ENCODE measurements at regions not wholly inside any gene's neighbourhood (a gene's known extent, or its start where the extent isn't known, plus 50 kb on each side); places are given as distances from the start of the nearest gene placed in this dataset.

DNA sequence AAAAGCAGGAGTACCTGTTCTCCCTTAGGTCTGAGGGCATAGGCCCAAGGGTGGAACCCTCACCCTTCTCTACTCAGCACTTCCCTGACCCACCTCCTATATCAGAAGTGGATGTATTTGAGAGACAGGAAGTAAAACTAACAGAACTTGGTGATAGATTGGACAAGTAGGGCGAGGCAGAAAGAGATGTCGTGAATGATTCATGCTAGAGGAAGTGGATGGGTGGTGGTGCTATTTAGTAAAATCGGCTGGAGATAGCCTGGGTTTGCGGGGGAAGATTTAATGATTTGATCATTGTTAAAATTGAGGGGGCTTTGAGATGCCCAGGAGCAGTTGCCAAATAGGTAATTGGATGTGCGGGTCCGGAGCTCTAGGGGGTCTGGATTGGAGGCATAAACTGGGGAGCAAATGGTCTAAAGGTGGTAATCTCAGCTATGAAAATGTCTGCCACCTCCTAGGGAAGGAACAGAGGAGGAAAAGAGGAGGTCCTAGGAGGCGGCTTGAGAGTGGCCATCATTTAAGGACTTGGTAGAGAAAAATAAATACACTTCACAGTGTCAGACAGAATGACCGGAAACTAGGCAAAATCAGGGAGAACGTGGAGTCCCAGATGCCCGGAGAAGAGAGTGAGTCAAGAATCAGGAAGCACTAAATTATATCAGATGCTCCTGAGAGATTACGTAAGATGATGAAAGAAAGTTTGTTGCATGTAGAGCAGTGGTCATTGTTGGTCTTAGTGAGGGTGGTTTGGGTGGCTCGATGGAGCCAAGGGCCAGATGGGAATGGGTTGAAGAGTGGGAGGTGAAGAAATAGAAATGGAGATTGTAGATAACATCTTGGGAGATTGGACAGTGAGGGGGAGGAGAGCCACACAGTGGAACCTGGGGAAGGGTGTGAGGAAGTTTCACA, 142.0 kb downstream of the CEP57L1 start (continued):
- TF ChIP-seq, protein P1, sequence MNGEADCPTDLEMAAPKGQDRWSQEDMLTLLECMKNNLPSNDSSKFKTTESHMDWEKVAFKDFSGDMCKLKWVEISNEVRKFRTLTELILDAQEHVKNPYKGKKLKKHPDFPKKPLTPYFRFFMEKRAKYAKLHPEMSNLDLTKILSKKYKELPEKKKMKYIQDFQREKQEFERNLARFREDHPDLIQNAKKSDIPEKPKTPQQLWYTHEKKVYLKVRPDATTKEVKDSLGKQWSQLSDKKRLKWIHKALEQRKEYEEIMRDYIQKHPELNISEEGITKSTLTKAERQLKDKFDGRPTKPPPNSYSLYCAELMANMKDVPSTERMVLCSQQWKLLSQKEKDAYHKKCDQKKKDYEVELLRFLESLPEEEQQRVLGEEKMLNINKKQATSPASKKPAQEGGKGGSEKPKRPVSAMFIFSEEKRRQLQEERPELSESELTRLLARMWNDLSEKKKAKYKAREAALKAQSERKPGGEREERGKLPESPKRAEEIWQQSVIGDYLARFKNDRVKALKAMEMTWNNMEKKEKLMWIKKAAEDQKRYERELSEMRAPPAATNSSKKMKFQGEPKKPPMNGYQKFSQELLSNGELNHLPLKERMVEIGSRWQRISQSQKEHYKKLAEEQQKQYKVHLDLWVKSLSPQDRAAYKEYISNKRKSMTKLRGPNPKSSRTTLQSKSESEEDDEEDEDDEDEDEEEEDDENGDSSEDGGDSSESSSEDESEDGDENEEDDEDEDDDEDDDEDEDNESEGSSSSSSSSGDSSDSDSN (IDR thresholded peaks at IDR 0.05; ENCODE audit: borderline replicate concordance in 1 of 2, low read depth in 2 of 2, low read length in 2 of 2), result peak in 1 of 2 experiments; percentile 33; a peak in 1 of 4 replicates
- TF ChIP-seq CAMTA2 (CRISPR knock-in tag; conservative IDR thresholded peaks at IDR 0.05) (no peak), STAT5B (CRISPR knock-in tag; IDR thresholded peaks at IDR 0.05) (no peak), SIN3A (IDR thresholded peaks at IDR 0.05; ENCODE audit: borderline replicate concordance in 2 of 2, control insufficient read depth in 1 of 2, low read depth in 2 of 2, low read length in 2 of 2) (no peak), HDAC8 (tag; IDR thresholded peaks at IDR 0.05) (no peak), KAT8 (IDR thresholded peaks at IDR 0.05; ENCODE audit: low read depth) (no peak), THRAP3 (IDR thresholded peaks at IDR 0.05; ENCODE audit: borderline replicate concordance) (no peak), TBL1XR1 (IDR thresholded peaks at IDR 0.05; ENCODE audit: low read length in 2 of 2) (peak in 1 of 2 experiments; percentile 64; a peak in 1 of 4 replicates), ZNF347 (CRISPR knock-in tag; IDR thresholded peaks at IDR 0.05; ENCODE audit: low read depth) (no peak), SMC3 (conservative IDR thresholded peaks at IDR 0.05; ENCODE audit: insufficient read depth, low read depth, low read length) (no peak), KAT2B (IDR thresholded peaks at IDR 0.05; ENCODE audit: low read depth, low read length) (no peak), GTF2A2 (tag; IDR thresholded peaks at IDR 0.05) (no peak), DPF2 (IDR thresholded peaks at IDR 0.05) (peak; percentile 83), ZBTB8A (IDR thresholded peaks at IDR 0.05; ENCODE audit: partially characterized antibody) (no peak), ZNF124 (CRISPR knock-in tag; IDR thresholded peaks at IDR 0.05) (no peak)
- TF ChIP-seq, protein P2, sequence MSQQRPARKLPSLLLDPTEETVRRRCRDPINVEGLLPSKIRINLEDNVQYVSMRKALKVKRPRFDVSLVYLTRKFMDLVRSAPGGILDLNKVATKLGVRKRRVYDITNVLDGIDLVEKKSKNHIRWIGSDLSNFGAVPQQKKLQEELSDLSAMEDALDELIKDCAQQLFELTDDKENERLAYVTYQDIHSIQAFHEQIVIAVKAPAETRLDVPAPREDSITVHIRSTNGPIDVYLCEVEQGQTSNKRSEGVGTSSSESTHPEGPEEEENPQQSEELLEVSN (IDR thresholded peaks at IDR 0.05; ENCODE audit: borderline replicate concordance in 1 of 2, extremely low read depth in 1 of 2, insufficient read depth in 1 of 2, insufficient read length in 1 of 2, low read depth in 1 of 2, low read length in 1 of 2, poor library complexity in 1 of 2, severe bottlenecking in 1 of 2), result no peak
- TF ChIP-seq, protein P3, sequence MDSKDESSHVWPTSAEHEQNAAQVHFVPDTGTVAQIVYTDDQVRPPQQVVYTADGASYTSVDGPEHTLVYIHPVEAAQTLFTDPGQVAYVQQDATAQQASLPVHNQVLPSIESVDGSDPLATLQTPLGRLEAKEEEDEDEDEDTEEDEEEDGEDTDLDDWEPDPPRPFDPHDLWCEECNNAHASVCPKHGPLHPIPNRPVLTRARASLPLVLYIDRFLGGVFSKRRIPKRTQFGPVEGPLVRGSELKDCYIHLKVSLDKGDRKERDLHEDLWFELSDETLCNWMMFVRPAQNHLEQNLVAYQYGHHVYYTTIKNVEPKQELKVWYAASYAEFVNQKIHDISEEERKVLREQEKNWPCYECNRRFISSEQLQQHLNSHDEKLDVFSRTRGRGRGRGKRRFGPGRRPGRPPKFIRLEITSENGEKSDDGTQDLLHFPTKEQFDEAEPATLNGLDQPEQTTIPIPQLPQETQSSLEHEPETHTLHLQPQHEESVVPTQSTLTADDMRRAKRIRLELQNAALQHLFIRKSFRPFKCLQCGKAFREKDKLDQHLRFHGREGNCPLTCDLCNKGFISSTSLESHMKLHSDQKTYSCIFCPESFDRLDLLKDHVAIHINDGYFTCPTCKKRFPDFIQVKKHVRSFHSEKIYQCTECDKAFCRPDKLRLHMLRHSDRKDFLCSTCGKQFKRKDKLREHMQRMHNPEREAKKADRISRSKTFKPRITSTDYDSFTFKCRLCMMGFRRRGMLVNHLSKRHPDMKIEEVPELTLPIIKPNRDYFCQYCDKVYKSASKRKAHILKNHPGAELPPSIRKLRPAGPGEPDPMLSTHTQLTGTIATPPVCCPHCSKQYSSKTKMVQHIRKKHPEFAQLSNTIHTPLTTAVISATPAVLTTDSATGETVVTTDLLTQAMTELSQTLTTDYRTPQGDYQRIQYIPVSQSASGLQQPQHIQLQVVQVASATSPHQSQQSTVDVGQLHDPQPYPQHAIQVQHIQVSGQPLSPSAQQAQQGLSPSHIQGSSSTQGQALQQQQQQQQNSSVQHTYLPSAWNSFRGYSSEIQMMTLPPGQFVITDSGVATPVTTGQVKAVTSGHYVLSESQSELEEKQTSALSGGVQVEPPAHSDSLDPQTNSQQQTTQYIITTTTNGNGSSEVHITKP (IDR thresholded peaks at IDR 0.05; ENCODE audit: partially characterized antibody), result peak; percentile 36
- TF ChIP-seq, protein P4, sequence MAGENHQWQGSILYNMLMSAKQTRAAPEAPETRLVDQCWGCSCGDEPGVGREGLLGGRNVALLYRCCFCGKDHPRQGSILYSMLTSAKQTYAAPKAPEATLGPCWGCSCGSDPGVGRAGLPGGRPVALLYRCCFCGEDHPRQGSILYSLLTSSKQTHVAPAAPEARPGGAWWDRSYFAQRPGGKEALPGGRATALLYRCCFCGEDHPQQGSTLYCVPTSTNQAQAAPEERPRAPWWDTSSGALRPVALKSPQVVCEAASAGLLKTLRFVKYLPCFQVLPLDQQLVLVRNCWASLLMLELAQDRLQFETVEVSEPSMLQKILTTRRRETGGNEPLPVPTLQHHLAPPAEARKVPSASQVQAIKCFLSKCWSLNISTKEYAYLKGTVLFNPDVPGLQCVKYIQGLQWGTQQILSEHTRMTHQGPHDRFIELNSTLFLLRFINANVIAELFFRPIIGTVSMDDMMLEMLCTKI (IDR thresholded peaks at IDR 0.05; ENCODE audit: partially characterized antibody), result no peak

Data from K562 (cell line).